ENCODE measurements at regions not wholly inside any gene's neighbourhood (a gene's known extent, or its start where the extent isn't known, plus 50 kb on each side); places are given as distances from the start of the nearest gene placed in this dataset.
"Not testable (repeated sequence)": the region's sequence is repeated elsewhere in the genome, so short reads cannot be mapped to it uniquely, and the experiment has no call there.

DNA sequence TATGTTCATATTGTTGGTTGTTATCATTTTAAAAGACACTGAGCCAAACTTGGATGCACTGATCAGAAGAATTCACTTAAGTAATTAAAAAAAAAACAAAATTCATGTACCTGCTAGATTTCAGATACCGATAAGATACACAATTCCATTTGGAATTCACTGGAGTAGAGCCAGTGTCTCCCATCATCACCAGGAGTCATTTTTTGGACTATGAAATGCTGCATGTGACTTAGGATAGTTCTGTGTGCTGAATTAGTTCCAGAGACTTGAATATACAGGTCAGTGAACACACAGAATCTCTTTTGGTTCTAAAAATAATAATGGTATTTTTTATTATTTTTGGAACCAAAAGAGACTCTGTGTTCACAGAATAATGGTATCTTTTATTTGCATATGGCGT, 482.6 kb upstream of the PIK3R1 start:
- DNase-seq, result no peak

DNA sequence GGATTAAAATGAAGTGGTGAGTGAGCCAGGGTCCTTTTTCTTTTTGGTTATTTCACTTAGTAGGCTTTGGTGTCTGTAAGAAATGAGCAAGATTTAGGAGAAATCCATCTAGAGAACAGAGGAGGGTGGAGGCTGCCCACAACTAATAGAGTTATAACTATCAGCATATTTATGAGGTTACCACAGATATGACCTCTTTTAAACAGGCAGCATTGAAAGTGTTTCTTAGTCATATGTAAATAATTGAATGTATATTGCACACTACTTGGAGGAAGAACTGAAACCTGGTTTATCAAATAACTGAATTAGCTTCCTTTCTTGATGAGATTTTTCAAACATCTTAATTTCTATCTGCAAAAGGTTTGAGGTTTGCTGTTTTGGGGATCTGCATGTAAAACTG, 483.1 kb upstream of the PIK3R1 start:
- DNase-seq, result no peak

DNA sequence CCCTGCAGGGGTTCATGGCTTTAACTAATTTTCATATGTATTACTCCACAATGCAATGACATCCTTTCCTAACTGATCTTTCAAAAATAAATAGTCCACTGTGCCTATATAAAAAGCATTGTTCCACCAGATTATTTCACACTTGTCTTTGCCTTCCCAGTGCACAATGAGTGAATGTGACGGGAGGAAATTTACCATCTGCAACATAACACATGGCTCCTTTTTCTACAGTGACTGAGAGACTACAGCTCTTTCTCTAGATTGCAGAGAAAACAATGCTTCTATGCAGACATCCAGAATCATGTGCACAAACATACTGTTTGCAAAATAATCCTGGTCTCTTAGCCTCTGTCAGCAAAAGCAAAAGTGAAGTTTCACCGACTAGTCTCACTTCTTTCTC, 483.7 kb upstream of the PIK3R1 start:
- no peak for DNase-seq

DNA sequence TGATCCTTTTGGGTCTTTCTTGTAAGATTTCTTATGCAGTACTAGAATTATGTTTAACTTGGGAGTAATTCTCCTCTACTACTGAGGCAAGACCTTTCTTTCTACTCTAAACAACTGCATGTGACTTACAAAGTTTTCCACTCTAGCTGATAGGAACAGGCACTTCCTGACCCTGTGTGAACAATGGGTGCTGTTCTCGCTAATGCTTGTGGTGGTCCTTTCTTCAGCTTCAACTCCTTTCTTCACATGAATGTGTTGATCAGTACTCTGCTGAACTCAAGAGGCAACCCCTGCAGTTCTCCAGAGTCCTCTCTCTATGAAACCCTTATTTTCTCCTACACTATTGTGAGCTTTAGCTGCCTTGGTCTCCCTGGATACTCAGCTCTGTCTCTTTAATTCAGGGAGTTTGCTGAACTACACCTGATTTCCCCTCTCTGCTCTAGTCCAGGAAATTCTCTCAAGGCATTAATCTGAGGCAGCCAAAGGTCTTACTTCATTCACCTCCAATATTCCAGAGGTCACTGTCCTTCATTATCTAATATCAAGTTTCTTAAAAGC, 484.6 kb upstream of the PIK3R1 start:
- DNase-seq, result no peak

DNA sequence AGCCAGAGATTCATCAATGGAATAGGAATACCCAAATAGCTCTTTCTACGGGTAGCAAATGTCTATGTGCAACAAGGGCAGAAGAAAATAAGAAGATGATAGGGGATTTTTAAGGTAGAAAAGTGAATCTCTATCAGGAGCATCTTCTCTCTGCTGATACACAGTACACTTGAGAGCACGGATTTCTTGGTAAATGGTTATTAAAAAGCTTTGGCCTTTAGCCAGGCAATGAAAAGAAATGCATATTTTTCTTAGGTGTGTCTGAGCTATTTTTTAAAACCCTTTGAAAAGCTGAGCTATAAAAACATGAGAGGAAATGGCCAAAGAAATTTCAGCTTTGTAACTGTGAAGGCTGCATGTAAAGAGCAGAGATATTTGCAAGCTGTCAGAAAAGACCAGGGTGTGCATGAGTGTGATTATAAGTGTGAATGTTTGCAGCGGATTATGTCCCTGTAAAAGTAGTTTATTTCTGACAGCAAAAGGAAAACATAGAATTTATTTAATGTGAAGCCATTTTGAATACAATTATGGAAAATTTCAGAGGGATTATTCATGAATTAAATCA, 487.1 kb upstream of the PIK3R1 start:
- no peak for DNase-seq

DNA sequence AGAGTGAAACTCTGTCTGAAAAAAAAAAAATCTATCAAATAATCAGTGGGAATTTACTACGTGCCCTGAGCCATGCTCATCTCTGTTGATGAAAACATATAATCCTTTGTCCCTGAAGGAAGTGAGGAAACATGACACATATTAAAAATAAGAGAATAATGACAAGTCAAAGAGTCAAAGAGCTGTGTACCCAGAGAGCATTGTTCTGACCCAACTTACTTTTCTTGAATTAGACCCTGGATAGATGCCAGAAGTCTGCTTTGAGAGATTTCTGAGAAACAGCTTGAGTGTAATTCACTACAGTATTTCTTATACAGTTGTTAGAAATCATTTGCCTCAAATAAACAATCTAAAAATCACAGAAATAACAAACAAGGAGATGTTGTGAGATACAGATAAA, 490.0 kb upstream of the PIK3R1 start:
- no peak for DNase-seq

DNA sequence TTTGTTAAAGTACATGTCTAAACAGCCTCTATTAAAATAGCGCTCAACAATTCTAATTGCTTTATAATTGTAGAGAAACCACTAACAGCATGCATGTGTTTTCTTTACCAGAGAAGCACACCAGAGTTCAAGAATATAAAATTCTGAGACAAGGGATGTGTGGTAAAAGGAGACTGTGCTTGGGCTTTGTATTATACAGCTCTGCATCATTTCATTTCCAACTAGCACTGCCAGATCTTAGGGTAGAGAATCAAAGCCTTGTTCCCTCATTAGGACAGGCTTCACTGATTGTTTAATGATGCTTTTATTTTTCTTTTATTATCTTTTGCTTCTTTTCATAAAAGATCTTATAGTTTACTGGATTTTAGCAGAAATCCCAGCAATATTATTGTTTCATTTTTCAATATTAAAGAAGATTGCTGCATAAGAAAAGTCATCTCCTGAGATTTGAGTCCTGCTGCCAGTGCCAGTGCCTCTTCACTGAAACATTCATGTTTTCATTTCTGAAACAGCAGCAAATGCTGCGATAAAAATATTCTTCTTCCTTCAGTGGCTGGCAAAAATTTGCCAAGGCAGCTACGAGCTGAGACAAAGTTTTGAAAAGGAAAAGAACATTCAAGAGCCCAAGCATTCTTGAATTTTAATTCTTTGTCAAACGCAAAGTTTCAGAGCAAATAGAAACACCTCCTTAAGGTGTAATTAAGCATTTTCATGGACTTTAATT, 491.0 kb upstream of the PIK3R1 start:
- DNase-seq, result no peak

DNA sequence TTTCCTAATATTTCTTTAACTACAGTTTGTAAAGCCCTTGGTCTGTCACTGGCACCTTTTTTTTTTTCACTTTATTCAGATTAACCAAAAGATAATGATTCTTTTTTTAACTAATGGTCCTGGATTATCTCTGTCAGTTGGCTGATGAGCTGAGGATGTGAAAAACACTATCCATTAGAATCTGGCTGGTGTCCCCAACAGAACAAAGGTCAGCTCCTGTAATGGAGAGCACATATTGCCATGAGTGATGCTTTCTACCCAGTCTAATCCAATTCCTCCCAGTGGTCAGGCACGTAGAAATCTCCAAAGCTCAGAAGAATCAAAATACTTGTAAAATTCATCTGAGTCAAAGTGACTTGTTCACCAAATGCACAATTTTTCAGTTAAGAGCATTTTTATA, 491.7 kb upstream of the PIK3R1 start:
- DNase-seq, result no peak

DNA sequence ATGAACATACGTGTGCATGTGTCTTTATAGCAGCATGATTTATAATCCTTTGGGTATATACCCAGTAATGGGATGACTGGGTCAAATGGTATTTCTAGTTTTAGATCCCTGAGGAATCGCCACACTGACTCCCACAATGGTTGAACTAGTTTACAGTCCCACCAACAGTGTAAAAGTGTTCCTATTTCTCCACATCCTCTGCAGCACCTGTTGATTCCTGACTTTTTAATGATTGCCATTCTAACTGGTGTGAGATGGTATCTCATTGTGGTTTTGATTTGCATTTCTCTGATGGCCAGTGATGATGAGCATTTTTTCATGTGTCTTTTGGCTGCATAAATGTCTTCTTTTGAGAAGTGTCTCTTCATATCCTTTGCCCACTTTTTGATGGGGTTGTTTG, 493.0 kb upstream of the PIK3R1 start:
- not testable (repeated sequence) for DNase-seq

DNA sequence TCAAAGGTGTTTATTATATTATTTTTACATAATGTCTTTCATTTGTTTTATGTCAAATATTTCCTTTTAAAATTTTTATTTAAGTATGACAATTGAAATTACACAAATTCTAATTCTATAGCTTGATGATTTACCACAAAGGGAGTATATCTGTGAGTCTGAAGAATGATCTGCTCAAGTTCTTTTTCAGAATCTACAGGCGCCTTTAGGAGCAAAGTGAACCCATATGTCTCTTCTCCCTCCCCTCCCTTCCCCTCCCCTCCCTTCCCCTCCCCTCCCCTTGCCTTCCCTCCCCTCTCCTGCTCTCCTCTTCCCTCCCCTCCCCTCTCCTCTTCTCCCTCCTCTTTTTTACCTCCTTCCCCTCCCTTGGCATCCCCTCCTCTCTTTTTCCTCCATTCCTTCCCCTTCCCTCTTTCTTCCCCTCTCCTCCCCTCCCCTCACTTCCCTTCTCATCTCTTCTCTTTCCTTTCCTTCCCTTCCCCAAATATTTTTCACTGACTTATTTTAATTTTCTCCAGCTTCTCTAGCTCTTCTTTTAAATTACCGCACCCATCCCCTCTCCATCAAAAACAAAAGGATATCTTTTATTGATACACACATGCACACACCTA, 495.3 kb upstream of the PIK3R1 start:
- no peak for DNase-seq

DNA sequence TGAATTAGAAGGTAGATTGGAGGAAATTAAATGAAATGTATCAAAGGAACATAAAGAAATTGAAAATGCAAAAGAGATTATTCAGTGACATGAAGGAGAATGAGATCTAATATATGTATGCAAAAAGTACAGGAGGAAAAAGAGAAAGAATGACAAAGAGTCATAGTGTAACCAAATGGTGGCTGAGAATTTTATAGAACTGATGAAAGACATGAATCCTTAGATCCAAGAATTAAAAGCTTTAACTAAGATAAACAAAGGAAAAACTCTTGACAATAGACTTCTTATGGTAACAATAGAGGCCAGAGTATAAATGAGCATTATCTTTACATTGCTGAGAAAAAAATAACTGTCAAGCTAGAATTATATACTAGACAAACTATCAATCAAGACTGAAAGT, 505.4 kb upstream of the CD180 start:
- no peak for DNase-seq

DNA sequence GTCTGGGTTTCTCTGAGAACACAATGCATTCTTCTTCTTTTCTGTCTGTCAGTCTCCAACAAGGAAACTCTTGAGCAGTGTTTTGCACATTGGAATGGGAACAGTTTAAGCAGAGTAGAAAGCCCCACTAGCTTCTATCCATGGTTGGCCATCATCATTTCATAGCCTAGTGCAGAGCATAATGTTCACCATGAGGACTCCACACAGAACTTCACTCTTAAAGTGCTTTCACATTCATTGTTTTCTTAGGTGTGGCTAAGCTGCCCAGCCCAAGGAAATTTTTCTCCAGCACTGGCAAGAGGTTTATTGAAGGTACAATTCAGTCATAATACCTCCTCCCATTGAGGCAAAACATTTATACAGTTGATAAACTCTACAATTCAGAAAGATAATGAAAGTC, 503.0 kb upstream of the CD180 start:
- DNase-seq, result no peak

DNA sequence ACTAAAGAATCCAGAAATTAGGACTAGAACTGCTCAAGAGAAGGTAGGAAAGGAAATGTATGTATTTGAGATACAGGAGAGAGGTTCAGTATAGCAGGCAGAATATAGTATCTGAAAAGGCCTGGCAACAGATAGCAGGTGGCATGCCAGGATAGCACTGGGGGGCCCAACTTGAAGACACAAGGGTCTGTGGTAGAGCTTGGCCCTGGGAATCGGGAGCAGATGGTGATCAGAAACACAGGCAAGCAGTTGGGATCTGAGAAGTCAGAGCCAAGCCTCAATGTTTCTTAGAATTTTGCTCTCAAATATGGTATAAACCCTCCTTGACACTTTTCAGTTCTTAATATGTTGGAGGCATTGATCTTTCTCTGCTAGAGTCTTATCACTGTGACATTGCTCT, 499.8 kb upstream of the CD180 start:
- no peak for DNase-seq

DNA sequence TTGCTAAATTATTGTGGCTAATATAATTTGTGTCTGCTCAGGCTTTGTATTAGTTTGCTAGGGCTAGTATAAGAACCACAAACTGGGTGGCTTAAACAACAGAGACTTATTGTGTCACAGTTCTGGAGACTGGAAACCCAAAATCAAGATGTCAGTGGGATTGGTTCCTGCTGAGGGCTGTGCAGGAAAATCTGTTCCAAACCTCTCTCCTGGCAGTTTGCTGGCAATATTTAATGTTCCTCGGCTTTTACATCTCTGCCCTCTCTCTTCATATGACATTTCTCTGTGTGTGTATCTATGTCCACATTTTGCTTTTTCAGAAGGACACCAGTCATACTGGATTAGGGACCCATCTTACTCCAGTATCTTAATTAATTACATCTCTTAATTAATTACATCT, 498.8 kb upstream of the CD180 start:
- DNase-seq, result no peak

DNA sequence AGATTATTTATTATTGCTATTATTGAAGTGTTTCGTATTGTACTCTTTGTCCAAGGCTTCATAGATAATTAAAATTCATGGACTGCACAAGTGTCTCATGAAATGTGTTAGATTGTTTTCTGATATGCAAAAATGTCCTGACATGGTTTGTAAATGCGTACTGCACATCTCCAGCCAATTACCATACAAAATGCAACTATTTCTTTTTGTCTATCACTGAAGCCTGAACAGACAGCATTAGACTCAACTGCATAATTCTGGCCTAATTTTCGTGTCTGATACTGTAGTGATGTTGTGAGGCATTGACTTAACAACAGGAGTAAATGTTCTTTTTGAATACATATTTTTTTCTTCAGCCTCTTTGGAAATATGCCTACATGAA, 498.2 kb upstream of the CD180 start:
- no peak for DNase-seq

DNA sequence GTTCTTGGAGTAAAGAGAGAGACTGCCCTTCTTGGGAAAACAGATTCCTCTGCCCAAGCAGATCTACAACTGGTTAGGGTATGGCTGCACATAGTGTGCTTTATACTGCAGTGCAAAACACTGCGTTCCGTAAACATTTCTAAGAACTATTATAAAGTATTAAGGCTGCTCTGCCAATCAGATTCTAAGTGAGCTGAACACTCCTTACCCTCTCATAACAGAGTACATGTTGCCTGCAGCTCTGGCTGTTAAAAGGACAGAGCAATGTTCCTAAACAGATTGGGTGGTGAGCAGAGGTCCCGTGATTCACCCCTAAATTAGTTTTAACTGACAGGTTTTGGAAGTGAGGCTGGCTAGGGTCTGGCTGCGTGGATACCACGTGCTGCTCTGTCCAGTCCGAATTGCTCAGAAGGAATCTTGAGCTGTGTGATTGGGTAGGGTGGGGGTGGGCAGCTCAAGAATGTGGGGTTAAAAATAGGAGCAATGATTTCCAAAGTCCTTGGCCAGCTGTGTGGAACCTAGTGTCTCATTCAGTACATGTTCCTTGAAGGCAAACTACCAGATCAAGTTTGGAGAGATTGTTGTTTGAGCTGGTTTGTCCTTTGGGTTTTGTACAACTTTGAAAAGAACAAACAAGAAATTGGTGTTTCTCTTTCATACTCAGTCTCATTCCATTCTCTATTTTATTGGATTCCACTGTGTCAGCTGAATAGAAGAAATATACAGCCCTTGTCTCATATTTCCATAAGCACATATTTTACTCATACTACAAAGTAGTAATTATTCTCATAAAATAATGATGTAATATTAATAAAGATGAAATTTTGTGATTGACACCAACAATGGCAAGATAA, 497.6 kb upstream of the CD180 start:
- DNase-seq, result no peak

DNA sequence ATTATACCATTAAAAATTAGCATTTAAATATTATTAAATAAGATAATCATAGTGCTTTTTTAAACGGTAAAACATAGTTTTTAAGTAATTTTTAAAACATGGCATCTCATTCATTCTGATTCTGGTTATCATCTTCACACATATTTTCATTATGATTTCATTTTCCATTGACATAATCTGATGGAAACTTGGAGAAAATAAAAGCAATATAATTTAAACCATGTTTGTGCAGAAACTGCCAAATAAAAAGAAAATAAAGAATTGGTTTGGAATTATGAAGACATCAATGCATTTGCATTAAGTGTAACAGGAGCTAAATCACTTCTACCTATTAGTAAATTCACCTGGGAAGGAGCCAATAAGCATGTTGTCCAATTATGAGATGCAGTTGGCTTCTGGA, 490.1 kb upstream of the CD180 start:
- DNase-seq, result no peak

DNA sequence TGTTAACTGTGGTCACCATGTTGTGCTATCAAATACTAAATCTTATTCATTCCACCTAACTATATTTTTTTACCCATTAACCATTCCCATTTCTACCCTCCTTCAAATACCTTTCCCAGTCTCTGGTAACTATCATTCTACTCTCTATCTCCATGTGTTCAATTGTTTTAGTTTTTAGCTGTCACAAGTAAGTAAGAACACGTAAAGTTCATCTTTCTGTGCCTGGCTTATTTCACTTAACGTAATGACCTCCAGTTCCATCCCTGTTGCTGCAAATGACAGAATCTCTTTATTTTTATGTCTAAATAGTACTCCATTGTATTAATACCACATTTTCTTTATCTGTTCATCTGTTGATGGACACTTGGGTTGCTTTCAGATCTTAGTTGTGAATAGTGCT, 485.1 kb upstream of the CD180 start:
- no peak for DNase-seq

DNA sequence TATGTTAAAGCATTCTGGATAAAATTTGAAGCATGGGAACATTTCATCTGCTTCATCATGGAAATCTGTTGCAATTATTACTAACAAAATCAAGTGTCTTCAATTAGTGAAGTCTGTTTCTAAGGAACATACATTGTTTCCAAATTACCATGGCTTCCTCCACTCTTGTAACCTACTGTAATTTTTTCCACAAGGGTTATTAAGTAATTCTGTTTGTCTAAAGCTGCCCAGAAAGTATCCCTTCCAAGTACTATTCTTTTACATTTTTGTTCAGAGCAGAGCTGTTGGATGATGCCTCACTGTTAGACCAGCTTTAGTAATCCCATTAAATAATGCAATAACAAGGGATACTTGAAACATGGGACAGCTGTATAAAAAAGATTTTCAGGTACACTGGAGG, 483.5 kb upstream of the CD180 start:
- DNase-seq, result no peak

DNA sequence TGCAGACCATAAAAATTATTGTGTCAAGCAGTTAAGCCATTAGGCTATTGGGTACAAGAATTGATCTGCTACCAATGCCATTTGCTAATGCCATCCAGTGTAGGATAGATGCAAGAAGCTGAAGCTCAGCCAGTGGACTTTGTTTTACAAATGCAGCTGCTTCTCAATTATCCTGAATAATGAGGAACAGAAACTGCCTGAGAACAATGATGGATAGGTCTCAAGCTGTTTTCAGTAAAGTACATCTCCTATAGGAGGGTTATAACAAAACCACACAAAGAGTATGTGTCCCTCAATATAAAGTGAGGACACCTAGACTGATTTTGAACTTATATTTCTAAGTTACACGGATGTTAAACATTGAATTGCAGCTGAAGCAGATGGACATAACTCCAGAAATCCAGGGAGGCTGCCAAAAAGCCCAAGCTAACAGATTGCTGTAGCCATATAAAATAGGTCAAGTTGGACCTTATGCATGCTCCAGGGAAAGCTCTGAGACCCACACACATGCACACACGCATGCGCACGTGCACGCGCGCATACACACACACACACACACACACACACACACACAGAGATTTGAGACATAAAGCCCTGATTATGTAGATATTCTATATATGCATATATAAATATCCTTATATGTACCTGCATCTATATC, 482.7 kb upstream of the CD180 start:
- no peak for DNase-seq

DNA sequence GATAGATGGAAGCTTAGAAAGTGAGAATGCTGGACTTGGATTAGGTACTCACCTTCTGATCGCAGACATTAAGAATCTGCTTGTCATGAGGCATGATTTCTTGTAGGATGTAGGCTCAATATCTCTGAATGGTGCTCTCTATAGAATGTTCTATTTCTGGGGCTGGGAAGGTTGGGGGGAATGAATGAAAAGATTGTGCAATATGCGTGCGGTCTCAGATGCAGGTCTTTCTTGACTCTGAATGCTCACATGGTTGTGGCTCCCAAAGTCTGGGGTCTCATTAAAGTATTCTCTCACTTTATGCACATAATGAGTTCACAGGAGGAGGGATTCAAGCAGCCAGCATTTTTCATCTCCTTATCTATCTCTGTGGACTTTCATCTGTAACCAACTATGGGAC, 482.0 kb upstream of the CD180 start:
- no peak for DNase-seq

DNA sequence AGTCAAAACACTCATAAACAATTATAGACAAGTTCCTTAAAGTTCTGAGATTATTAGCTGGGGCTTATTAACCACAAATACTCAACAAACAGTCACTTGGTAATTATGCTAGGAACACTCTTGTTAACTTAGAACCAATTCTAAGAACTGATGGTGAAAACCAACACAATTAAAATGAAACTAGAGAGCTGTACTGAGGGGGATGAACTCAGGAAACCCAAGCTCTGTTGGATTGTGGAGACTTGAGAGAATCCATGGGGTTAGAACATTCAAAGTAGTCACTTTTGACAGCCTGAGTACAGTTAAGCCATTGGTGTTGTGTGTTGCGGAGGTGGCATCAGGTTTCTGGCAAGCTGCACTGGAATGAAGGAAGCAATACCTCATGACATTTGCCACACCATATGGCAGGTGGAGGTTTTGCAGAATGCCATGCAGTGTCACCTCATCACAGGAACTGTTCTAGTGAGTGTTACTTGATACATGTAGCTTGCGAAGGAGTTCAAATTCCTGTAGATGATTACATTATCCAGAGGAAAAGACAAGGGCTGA, 480.9 kb upstream of the CD180 start:
- no peak for DNase-seq

DNA sequence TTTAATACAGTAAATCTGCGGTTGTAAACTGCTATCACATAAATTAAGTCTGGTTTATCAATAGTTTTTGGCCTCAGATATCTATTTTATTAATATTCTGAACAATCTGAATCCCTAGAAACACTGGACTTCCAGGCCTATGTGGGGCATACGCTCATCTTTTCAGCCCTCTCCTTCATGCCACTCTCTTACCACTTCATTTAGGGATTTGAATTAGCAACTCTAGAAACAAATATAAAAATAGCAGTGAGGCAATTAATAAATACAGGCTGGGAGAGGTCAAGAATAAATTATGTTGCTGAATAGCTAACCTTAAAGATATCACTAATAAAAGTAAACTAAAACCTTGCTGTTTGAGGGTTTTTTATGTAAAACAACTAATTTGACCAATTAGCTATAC, 480.3 kb upstream of the CD180 start:
- no peak for DNase-seq

All from activated CD4-positive, alpha-beta T cell treated with anti-CD3 and anti-CD28 coated beads, Interleukin-2, amount 50 U/mL, for 16 hours (primary cell).